Fibroblast of upper back skin (primary cell): ENCODE measurements at regions not wholly inside any gene's neighbourhood (a gene's known extent, or its start where the extent isn't known, plus 50 kb on each side); places are given as distances from the start of the nearest gene placed in this dataset.
A peak's percentile ranks its signal among the peaks of the same experiment; 100 is the strongest.

Experiments
- DNase-seq: peaks from one replicate; pipeline ENCODE4 v3.0.0-alpha.2; 2013

DNA sequence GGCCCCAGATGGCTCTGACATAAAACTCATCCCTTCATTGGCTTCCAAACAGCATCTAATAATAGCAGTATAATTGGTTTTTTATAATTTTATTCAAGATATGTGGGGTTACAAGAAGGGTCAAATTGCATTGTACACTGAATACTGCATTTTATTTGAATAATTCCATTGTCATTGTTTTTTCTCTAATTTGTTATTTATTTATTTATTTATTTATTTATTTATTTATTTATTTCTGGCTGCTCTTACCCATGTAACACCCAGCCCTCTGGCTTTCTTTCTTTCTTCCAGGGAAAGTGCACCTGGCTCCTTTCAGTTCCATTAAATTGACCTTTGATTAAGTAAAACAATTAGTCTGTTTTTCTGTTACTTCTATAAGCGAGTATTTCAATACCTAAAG lies 210.1 kb downstream of the CDH9 start:
- no peak for DNase-seq

DNA sequence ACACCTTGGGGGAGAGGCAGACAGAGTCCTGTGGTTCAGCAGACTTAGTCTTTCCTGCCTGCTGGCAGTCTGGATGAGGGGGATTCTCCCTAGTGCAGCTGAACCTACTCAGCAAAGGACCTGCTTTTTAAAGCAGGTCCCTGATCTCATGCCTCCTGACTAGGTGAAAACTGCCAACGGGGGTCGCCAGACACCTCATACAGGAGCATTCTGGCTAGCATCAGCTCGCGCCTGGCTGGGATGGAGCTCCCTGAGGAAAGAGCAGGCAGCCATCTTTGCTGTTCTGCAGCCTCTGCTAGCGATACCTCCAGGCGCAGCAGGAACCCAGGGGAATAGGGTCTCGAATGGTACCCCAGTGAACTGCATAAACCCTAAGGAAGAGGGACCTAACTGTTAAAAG lies 225.2 kb downstream of the CDH9 start:
- DNase-seq = no peak

DNA sequence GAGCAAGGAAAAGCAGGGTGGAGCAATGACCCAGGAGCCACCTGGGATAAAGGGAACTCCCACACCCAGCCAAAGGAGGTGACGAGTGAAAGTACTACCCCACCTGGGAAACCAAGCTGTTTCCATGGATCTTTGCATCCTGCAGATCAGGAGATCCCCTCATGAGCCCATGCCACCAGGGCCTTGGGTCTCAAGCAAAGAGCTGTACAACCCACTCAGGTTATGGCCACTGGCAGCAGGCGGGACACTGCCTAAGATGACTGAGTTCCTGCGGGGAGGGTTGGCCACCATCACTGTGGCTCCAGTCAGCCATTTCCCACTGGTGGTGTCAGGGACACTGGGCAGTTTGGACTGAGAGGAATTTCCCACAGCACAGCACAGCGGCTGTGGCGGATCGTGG lies 225.7 kb downstream of the CDH9 start:
- no peak for DNase-seq

DNA sequence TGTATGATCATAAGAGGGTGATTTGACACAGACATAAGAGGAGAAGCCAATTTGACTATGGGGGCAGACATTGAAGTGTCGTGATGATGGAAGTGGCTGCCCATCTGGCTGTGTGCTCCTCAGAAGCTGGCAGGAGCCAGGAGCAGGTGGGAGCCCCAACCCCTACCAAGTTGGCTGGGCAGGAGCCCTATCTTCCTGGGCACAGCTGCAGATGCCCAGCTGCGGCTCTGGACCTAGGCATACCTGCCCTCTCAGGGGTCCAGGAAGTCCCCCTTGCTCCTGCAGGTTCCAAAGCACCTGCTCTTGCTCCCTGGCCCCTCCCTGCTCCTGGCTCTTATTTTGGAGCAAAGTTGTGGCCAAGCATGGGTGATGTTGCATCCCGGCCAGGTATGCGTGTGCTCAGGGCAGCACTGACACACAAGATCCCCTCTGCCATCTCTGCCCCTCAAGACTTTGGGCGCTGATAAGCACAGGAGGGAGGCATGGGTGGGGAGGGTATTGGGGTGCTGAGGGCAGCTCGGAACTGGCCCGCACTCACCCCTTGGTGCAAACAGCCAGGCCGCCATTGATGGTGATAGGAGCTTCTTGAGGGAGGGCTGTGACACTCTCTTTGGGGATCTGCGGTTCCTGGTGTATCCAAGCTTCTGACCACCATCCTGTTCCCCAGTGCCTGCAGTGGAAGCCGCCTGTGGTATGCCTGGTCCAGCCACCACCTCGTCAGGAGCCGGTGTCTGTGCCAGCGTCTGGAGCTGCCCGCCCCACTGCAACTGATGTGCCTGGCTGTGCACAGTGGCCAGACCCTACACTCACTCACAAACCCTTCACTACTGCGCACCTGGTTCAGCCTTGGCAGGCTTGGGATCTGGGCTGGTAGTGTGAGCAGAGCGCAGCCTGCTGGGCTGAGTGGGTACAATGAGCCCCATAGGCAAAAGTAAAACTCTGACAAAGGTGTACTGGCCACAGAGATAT lies 230.9 kb downstream of the CDH9 start:
- DNase-seq = no peak

DNA sequence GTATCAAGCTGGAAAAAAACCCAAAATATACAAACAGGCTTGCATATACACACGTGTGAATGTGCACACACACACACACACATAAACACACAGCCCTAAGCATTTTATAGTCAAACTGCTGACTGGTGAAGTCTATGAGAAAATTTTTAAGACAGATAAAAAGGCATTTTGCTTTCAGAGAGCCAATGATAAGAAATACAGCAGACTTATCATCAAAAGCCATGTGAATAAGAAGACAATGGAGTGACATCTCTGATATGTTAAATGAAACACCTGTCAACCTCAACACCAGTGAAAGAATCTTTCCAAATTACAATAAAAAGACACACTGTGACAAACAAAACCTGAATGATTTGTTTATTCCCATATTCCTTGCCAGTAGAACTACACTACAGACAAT lies 233.3 kb downstream of the CDH9 start:
- no peak for DNase-seq

DNA sequence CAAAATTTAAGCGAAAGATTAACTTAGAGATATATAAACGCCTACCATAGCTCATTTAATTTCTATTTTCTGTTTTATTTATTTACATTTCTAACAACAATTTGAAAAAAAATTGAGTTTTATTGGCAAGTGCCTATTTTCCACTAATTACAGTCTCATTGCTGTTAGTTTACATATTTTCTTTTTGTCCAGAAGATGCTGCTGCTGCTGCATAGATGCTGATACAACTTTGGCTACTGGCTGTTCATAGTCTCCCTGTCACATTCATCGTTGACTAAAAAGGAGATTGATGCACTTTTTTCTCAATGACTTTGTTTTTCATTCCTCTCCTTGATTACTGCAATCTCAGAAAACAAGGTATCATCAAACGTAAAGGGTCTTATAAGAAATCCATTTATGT lies 235.4 kb downstream of the CDH9 start:
- DNase-seq = no peak

DNA sequence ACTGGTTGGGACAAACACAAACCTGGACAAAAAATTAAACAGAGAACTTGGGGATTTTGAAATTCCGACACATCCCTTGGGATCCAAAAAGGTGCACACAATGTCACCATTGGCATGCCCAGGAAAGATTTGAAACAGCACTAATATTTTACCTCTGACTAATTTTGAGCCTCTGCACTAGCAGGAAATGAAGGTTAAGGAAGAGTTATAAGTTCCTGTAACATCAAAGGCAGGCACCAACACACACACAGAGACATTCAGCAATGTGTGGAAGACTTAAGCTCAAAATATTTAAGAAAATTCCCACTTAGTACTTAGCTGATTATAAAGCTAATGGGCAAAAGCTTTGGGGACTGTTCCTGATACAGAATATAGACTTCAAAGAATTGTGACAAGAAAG lies 247.0 kb downstream of the CDH9 start:
- DNase-seq = peak; percentile 0

DNA sequence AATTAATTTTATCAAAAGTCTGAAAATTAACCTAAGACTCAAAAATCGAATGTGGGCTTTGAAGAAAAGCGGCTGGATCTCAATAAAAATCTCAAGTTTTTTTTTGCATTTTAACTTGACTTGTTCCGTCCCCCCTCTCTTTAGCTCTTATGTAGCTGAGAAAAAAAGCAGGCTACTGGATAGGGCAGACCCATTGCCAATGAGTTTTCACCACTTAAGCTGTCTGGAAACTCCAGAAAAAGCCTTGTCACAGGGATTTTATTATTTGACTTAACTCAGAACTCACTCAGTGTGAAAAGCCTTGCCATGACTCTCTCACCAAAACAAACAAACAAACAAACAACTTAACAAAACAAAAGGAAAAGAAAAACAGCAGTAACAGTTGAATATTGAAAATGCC lies 247.4 kb downstream of the CDH9 start:
- no peak for DNase-seq

DNA sequence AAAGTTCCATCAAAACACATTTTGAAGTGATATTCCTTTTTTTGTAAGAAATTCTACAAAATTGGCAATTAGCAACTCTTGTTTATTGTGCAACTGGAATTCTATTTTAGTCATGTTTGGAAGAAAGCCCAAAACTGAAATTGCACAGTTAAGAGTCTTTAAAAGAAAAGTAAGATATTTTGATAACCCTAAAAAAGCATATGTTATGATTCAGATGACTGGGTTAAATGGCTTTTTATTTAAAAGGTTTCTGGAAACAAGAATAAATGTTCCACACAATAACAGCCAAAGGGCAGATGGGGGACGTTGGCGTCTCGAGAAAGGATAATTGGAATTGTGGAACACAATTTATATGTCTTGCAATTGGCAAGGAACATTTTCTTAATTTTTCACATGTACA lies 275.2 kb downstream of the CDH9 start:
- DNase-seq = no peak

DNA sequence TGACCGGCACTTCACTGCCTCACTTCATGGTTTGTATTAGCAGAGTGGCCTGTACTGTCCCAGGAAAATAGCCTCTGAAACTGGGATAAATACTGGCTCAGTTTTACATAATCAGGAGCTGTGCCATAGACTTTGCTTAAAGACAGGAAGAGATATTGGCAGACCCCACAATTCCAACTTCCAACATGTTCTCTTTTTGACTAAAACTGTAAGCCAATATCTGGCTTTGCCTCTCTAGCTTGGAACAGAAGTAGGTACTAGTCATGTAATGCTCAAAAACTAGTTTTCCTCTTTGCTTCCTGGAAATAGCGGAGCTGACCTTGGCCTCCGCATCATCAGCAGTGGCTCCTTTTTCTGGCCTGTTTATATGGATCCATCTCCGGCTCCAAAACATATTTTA lies 276.9 kb downstream of the CDH9 start:
- DNase-seq = no peak

DNA sequence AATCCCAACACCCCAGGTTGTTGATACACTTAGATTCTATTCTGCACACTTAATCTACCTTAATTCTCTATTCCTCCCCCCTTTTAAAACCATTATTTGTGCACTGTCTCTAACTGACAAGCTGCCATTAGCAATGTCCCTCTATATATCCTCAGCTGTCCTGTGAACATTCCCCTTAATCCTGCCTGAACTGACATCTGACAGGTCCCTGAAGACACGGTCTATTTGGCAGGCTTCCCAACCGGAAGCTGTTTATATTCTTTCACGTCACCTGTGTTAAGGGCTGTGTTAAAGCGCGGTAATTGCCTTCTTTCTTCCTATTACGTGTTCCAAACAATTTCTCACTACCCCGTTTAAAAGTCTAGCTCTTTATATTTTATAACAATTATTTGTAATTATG lies 277.3 kb downstream of the CDH9 start:
- no peak for DNase-seq

DNA sequence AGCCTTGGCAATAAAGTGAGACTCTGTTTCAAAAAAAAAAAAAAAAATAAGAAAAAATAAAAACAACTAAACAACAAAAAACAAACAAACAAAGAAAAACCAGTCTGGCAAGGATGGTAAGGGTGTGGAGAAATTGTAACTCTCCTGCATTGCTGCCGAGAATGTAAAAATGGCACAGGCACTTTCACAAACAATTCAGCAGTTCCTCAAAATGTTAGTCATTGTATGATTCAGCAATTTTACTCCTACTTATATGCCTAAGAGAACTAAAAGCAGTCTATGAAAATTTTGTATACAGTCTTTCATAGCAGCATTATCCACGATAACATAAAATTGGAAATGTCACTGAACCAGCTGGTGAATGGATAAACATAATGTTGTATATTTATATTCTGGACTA lies 280.4 kb downstream of the CDH9 start:
- no peak for DNase-seq

DNA sequence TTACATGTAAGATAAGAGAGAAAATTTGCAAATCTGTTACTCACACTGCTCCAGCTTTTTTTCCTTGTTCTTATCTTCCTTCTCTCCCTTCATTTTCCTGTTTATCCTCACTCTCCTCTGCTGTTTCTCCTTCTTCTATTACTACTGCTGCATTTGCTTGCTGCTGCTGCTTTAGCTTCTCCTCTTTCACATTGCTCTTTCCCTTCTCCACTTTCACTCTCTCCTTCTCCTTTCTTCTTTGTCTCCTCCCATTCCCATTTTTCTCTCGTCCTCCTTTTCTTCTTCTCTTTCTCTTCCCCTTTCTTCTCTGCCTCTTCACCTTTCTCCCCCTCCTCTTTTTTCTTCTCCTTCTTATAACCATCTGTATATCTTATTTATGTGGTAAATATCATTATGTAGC lies 288.6 kb downstream of the CDH9 start:
- no peak for DNase-seq

DNA sequence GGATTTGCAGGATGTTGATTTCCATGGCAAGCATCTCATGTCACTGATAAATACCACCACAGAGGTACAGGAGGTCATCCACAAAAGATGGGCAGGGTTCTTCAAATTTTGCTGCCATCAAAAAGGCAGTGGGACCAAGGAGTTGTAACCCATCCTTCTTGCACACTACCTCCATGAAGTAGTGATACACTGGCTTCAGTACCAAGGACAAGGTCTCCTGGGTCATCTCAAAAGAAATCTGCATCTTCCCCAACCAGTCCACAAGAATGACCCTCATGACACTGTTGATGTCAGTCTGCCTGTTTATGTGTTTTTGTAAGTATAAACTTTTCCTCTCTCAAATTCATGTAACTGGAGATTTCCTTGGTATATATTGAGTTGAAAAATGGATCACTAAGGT lies 298.2 kb downstream of the CDH9 start:
- no peak for DNase-seq

DNA sequence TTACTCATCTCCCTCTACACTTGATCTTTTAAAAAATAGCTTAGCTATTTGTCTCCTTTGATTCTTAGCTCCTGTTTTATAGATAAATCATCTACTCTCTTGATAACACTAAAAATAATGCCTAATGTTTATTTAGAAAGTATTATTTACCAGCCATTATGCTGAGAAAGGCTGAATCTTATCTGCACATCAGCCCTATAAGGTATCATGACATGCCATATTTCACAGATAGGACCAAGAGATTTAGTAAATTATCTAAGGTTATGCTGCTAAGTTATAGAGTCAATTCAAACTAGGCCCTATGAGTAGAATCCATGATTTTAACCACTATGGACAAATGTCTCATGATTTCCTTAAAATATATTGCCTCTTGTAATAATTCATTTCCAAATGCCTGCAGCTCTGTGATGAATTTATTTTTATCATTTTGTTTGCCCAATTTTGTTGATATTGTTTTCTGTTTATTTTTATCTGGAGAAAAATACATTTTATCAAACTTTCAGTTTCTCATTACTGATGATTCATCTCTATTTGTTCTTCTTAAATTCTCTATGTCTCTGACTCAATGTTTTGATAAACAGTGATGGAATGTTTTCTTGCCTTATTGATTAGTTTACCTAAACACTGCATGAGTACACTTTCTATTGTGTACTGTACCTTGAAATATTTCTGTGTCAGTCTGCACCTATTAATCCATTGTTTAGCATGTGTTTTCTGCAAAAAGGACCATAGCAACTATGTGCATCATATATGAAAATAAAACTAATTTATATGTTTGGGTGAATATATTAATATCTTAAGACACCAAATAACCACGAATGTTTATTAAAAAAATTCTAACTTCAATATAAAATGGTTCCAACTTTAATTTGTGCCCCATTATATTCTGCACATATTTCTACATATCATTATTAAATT lies 300.8 kb downstream of the CDH9 start:
- no peak for DNase-seq

DNA sequence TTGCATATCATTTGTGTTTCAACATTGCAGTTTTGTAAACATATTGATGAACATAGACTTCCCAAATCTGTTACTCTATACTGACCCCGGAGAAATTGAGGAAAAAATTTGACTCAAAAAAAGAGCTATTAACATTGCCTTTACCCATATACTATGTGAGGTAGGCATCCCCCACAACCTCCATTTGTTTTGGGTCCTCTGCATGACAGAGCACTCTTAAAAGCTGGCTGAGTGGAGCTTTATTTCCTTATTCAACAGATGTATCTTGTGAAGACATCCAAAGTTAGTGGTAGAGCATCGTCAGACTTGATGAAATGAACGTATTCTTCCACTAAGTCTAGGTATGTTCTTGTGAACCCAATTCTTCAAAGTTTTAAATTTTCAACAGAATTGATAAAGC lies 310.5 kb downstream of the CDH9 start:
- DNase-seq = no peak

DNA sequence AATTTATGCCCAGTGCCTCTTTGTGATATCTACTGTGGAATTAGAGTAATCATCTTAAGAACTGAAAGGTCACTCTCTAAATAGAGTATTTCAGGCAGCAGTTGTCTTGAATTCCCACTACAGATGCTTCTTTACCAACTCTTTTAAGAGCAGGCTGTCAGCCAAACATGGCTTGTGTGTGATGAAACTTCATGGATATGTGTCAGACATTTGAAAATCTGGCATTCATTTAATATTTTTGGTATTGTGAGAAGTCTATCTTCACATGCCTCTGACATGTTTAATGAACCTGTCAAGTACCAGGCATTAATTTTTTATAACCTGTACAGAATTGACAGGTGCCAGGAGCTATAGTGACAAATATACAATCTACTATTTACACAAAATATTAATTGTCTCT lies 318.6 kb downstream of the CDH9 start:
- no peak for DNase-seq

DNA sequence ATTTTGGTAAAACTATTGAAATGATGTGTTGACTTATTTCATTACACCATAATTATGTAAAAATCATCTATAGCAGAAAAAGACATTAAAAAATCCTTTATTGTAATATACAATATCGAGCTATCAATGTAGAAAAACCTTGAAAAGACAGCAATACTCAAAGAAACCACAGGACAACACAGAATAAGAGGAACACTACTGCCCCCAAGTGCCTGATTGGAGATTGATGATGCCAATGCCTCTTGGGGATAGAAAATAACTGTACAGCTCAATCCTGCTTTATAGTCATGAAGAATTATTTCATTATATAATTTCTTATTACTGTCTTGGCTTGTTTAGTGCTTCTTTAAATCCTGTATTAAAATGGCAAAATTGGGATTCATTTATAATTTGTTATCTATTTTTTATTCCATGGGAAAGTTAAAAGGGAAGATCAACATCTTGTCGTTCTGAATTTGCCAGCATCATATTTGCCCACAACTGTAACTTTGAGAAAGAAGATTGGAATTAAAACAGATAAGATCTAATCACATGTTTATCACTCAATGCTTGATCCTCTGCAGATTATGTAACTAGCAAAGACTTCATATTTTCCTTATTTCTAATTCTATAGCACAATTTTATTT lies 337.5 kb downstream of the CDH9 start:
- no peak for DNase-seq

DNA sequence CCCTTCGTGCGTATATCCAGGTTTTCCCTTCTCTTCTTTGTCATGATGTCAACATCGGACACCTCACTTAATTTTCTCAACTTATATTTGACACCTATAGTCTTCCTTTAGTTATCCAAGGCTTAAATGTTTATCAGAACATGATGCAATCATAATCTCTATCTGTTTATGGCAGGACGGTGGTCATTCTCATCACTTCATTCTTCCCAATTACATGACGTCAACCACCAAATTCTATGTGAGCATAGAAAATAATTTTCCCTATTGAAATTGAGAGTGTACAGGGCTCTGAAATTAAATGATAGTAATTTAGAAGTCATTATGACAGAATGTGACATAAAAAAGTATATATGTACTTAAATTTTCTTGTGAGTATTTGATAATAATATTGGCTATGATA lies 345.4 kb downstream of the CDH9 start:
- DNase-seq = no peak

DNA sequence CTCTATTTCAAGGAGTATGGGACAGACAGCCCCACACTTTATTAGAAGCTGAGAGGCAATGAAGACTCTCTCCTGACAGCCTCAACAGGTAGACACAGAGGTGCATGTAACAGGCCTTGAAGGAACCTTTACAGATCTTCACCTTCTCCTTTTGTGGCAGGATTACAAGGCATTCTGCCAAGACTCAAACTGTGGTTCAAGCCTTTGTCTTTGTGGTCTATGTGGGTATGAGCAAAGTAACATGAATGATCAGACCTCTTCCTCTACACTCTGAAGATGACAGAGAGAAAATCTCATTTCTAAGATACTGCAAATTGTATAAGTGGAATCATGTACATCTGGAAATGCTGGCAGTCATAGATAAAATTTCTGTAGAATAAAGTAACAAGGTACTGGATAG lies 346.9 kb downstream of the CDH9 start:
- no peak for DNase-seq

DNA sequence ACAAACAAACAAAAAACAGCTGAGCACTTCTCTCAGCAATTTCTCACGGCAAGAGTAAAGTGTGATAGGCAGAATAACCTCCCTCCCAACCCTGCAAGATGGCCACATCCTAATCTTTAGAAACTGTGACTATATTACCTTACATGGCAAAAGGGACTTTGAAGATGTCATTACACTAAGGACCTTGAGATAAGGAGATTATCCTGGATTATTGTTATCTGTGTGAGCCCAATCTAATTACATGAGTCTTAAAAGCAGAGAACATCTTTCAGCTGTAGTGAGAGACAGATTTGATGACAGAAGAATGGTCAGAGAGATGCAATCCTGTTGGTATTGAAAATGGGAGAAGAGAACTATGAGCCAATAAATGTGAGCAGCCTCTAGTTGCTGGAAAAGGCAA lies 347.9 kb downstream of the CDH9 start:
- no peak for DNase-seq

DNA sequence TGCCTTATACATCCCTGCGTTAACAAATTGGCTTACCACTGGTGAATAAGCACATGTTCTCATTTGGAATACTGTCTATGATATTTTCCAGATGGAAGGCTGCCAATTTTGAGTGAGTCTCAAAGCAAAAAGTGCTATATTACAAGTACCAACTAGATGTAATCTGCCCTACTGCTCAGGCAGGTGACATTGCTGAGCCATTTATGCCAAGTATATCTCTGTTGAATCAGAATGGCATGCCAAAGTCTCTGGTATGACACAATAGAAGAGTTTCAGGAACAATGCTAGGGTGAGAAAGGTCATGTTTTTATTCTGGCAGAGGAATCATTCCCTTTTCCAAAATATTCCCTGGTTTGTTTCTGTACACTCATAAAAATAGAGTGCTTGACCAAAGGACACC lies 356.5 kb downstream of the CDH9 start:
- no peak for DNase-seq

DNA sequence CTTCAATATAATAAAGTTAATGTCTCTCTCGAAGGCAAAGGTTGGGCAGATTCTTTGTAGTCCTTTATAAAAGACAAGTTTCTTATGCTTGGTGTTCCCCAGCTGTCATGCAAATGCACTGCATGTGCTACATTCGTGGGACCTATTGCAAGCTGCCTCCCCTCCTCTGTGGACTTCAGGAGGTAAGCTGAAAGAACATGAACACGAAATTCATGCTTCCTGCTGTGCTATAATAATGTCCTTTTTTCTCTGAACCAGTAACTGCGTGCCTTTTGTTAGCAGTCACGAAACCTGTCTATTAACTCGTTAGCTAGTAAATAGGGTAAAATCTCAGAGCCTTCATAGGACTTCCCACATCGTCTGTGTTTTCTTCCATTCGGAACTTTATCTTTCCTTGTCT lies 363.5 kb downstream of the CDH9 start:
- DNase-seq = no peak

DNA sequence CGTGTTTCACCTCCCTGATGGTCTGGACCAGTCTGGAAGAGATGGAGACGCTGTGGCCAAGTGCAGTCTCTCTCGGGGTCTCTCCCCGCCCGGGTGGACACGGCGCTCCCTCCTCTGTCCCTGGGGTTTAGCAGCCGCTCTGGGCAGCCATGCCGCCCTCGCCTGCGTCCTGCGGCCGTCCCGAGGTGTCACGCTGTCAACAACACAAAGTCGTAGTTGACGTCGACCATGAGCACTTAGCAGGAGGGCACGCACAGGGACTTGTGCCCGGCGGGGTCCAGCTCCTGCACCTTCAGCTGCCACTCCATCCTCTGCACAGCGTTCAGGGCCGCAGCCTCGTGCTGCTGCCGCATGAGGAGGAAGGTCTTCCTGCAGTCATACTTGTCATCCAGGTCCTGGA lies 368.9 kb downstream of the CDH9 start:
- no peak for DNase-seq
